Panc1 (cell line): ENCODE measurements at regions not wholly inside any gene's neighbourhood (a gene's known extent, or its start where the extent isn't known, plus 50 kb on each side); places are given as distances from the start of the nearest gene placed in this dataset.

Experiments
- CTCF ChIP-seq: fragments of 450-650 bp; IDR thresholded peaks from 2 replicates; pipeline ENCODE4 v1.5.1; 2017; ENCODE audit warnings: mild to moderate bottlenecking
- SIN3A ChIP-seq: IDR thresholded peaks from 2 replicates; pipeline ENCODE4 v1.6.1; 2012; ENCODE audit warnings: low read depth, mild to moderate bottlenecking, low read length, moderate library complexity, borderline replicate concordance; ENCODE audit not compliant: insufficient read depth

- no peak for TF ChIP-seq CTCF
- TF ChIP-seq SIN3A: no peak
Observed at GRCh38 chr20:22673467-22673866, 89.1 kb upstream of the FOXA2 start.
